ENCODE measurements at regions not wholly inside any gene's neighbourhood (a gene's known extent, or its start where the extent isn't known, plus 50 kb on each side); places are given as distances from the start of the nearest gene placed in this dataset.

DNA sequence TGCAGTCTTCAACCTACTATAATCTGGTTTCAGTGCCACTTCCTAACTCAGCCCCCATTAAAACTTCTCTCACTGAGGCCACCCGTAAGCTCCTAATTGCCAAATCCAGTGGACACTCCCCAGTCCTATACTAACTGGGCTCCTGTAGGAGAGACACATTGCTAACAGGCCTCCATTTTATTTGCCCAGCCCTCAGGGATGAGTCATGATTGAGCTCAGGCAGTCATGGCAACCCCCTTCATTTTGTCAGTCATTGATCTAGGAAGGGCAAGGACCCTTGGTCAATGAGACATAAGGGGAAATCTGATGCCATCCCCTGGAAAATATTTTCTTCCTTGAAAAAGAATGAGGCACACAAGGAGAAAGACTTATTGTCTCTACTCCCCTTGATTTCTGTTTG is 70.1 kb upstream of the HIF1A start:
- Histone ChIP-seq H3K36me3 (ENCODE audit: control insufficient read depth, insufficient read depth, low read length) (no peaks in the 10 kb centered on the region), H3K4me1 (ENCODE audit: control insufficient read depth, insufficient read depth, low read length) (peaks cover 3% of the 10 kb centered on the region), H3K27me3 (ENCODE audit: control insufficient read depth, insufficient read depth, low read length, poor library complexity, severe bottlenecking) (no peaks in the 10 kb centered on the region), H3K4me3 (ENCODE audit: insufficient read depth, low read depth, low read length) (no peak overlapping the region), H3K9me3 (ENCODE audit: control insufficient read depth, low read length) (no peaks in the 10 kb centered on the region), H3K27ac (ENCODE audit: insufficient read depth, low read depth, low read length, poor library complexity, severe bottlenecking) (no peak overlapping the region)
- WGBS, 2 experiments: 87 to 92% methylated on average over 1 of the region's 1 CpG

DNA sequence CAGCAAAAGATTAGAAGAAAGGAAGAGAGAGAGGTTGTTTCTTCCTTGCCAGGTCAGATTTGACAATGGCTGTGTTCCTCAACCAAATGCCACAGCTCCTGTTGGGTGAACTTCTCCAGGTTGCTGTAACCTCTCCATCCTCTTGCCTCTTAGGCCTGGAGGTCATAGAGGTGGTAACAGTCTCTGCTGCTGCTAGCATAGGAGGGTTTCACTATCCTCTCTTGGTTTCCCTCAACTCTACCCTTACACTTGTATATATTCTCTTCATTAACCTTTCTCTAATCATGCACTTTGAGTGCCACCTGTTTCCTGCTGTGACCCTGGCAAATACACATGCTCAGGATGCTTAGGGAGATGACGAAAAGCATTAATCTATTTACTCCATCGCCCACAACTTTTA is 67.7 kb upstream of the HIF1A start:
- H3K4me1 ChIP-seq (ENCODE audit: control insufficient read depth, insufficient read depth, low read length): peaks cover 3% of the 10 kb centered on the region
- H3K9me3 ChIP-seq (ENCODE audit: control insufficient read depth, low read length): no peaks in the 10 kb centered on the region
- H3K27ac ChIP-seq (ENCODE audit: insufficient read depth, low read depth, low read length, poor library complexity, severe bottlenecking): no peak overlapping the region
- H3K27me3 ChIP-seq (ENCODE audit: control insufficient read depth, insufficient read depth, low read length, poor library complexity, severe bottlenecking): no peaks in the 10 kb centered on the region
- no peaks in the 10 kb centered on the region for H3K36me3 ChIP-seq (ENCODE audit: control insufficient read depth, insufficient read depth, low read length)
- WGBS, 2 experiments: 91 to 98% methylated on average over 2 of the region's 2 CpGs
- H3K4me3 ChIP-seq (ENCODE audit: insufficient read depth, low read depth, low read length): no peak overlapping the region

DNA sequence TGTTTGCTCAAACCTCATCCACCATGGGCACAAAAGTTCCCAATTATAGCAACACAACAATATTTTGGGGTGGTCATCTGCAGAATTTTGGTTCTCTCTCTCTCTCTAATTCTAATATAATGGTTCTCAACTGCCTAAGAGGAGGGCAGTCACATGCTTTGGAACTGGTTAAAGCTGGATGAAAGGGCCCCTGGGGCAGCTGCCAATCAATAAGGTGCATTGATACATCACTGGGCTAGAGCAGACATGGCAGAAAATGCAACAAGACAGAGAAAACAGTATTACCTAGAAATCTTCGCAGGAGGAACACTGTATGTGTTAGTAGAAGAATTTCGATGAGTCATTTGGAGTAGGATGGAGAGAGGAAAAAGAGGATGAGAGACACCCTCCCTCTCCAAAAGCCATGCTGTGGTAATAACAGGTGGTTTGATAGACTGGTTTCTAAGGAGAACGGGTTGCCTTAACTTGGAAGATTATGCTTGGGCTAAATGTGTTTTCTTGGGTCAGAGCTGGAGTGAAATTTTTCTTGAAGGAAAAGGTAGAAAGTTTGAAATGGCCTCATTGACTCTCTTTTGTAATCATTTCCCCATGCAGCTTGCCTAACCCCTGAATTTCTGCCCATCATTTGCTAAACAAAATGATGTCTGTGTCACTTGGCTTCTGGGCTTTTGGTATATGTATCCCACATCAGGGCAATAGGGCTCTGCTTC is 67.1 kb upstream of the HIF1A start:
- Histone ChIP-seq H3K27ac (ENCODE audit: insufficient read depth, low read depth, low read length, poor library complexity, severe bottlenecking) (no peak overlapping the region), H3K4me1 (ENCODE audit: control insufficient read depth, insufficient read depth, low read length) (peaks cover 3% of the 10 kb centered on the region), H3K9me3 (ENCODE audit: control insufficient read depth, low read length) (no peaks in the 10 kb centered on the region), H3K36me3 (ENCODE audit: control insufficient read depth, insufficient read depth, low read length) (no peaks in the 10 kb centered on the region), H3K4me3 (ENCODE audit: insufficient read depth, low read depth, low read length) (no peak overlapping the region), H3K27me3 (ENCODE audit: control insufficient read depth, insufficient read depth, low read length, poor library complexity, severe bottlenecking) (no peaks in the 10 kb centered on the region)
- WGBS, 2 experiments: 87 to 93% methylated on average over 3 of the region's 3 CpGs

DNA sequence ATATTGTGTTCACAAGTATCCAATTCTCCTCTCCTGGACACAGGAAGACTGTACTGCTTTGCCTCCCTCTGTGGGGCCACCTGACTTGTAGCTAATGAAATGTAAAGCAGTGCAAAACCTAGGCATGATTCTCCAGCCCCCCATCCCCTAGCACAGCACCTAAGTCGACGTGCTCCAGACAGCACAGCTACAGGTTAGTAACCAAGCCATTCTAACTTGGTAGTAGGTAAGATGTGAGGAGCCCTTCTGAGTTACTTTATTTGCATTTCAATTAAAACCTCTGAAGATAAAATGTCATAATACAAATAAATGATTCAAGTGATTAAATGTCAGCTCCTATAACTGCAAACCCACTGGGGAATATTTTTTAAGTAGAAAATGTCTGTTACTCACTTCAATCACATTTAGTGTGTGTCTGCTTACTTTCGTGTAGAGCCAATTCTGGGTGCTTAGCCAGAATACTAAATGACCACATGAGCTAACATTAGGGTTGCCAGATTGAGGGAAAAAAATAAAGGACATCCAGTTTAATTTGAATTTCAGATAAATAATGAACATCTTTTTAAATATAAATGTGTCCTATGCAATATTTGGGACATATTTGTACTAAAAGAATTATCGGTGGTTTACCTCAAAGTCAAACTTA is 64.8 kb upstream of the HIF1A start:
- WGBS, 2 experiments: 88 to 100% methylated on average over 2 to 4 of the region's 4 CpGs
- no peaks in the 10 kb centered on the region for H3K27me3 ChIP-seq (ENCODE audit: control insufficient read depth, insufficient read depth, low read length, poor library complexity, severe bottlenecking)
- no peaks in the 10 kb centered on the region for H3K9me3 ChIP-seq (ENCODE audit: control insufficient read depth, low read length)

DNA sequence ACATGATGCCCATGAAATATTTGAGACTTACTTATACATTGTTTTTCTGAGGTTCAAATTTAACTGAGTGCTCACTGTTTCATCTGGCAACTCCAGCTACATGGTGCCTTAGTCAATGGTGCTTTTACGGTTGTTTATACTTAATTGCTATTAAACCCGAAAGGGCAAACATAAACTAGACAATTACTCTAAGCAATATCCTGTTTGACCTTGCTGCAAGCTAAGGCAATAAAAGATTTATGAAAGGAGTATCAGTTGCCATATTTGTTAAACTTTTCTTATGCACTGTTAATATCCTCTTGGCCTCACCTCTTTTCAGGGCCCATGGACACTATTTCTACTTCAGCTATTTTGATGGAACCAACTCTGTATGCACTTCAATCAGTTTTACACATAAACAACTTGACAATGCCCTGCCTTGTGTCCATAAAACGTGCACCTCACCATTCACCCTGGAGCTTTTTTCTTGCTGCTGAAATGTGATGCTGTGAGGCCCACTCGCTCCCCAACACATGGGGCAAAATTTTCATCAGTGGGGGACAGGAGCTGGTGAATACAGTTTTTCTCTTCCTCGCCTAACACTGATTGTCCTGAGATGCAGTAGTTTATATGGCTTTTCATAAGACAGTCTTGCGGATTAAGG is 64.1 kb upstream of the HIF1A start:
- Histone ChIP-seq H3K9me3 (ENCODE audit: control insufficient read depth, low read length) (no peaks in the 10 kb centered on the region), H3K27ac (ENCODE audit: insufficient read depth, low read depth, low read length, poor library complexity, severe bottlenecking) (no peak overlapping the region), H3K36me3 (ENCODE audit: control insufficient read depth, insufficient read depth, low read length) (no peaks in the 10 kb centered on the region), H3K4me1 (ENCODE audit: control insufficient read depth, insufficient read depth, low read length) (peaks cover 3% of the 10 kb centered on the region), H3K4me3 (ENCODE audit: insufficient read depth, low read depth, low read length) (no peak overlapping the region), H3K27me3 (ENCODE audit: control insufficient read depth, insufficient read depth, low read length, poor library complexity, severe bottlenecking) (no peaks in the 10 kb centered on the region)
- WGBS, 2 experiments: 92 to 94% methylated on average over 6 of the region's 6 CpGs

More for the DNA sequence above, 64.8 kb upstream of the HIF1A start:
- Histone ChIP-seq H3K36me3 (ENCODE audit: control insufficient read depth, insufficient read depth, low read length) (no peaks in the 10 kb centered on the region), H3K4me3 (ENCODE audit: insufficient read depth, low read depth, low read length) (no peak overlapping the region), H3K4me1 (ENCODE audit: control insufficient read depth, insufficient read depth, low read length) (peaks cover 3% of the 10 kb centered on the region), H3K27ac (ENCODE audit: insufficient read depth, low read depth, low read length, poor library complexity, severe bottlenecking) (no peak overlapping the region)

DNA sequence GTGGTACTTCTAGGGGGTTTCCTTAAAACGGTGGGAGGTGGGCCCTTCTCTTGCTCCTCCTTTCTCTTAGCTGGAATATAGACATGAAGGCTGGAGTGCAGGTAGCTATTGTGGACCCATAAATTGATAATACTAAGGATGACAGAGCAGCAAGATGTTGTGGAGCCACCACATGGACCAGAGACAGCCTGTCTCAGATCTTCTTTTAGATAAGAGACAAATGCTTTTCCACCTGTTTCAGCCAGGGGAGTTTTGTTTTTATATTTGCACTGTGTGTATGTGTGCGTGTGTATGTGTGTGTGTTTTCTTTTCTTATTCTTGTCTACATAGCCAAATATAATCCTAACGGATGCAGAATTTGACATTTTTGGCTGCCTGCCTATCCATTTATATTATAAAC is 62.9 kb upstream of the HIF1A start:
- no peak overlapping the region for H3K27ac ChIP-seq (ENCODE audit: insufficient read depth, low read depth, low read length, poor library complexity, severe bottlenecking)
- no peaks in the 10 kb centered on the region for H3K36me3 ChIP-seq (ENCODE audit: control insufficient read depth, insufficient read depth, low read length)
- no peaks in the 10 kb centered on the region for H3K9me3 ChIP-seq (ENCODE audit: control insufficient read depth, low read length)
- no peaks in the 10 kb centered on the region for H3K27me3 ChIP-seq (ENCODE audit: control insufficient read depth, insufficient read depth, low read length, poor library complexity, severe bottlenecking)
- H3K4me3 ChIP-seq (ENCODE audit: insufficient read depth, low read depth, low read length): no peak overlapping the region
- WGBS, 2 experiments: 84 to 93% methylated on average over 1 of the region's 3 CpGs
- peaks cover 3% of the 10 kb centered on the region for H3K4me1 ChIP-seq (ENCODE audit: control insufficient read depth, insufficient read depth, low read length)

DNA sequence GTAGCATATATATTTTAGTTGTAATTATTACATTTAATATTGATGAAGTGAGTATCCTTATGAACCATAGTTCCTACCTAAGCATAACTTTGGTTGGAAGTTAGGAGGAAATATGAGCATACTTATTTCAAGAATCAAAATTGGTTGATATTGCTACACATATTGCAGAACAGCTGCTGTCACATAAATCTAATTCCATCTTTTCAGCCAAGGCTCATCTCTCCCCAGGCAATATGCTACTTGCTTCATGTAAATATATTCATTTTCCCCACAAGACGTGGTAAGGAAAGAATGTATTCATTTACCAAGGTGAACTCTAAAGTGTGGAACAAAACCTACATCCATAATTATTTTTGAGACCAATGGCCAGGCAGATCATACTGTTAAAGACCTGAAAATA is 62.5 kb upstream of the HIF1A start:
- Histone ChIP-seq H3K36me3 (ENCODE audit: control insufficient read depth, insufficient read depth, low read length) (no peaks in the 10 kb centered on the region), H3K27me3 (ENCODE audit: control insufficient read depth, insufficient read depth, low read length, poor library complexity, severe bottlenecking) (no peaks in the 10 kb centered on the region), H3K4me1 (ENCODE audit: control insufficient read depth, insufficient read depth, low read length) (peaks cover 3% of the 10 kb centered on the region), H3K4me3 (ENCODE audit: insufficient read depth, low read depth, low read length) (no peak overlapping the region), H3K9me3 (ENCODE audit: control insufficient read depth, low read length) (no peaks in the 10 kb centered on the region), H3K27ac (ENCODE audit: insufficient read depth, low read depth, low read length, poor library complexity, severe bottlenecking) (no peak overlapping the region)
- WGBS, 2 experiments: 88 to 100% methylated on average over 1 of the region's 1 CpG

DNA sequence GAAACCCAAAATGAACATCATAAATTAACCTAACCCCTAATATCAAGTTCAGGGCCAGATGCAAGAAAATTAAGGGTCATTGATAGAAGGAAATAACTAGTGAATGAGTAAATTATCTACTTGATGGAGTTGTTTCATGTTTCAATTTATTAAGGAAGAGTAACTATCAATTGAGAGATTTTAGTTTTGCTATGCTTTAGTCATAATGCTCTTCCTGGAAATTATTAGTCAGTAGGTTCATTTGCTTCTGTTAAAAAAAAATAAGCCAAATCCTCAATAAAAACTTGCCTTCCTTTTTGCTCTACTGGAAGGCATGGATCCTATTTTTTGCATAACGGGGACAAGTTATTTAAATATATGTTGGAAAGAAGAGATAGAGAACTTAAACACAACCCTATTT is 59.0 kb upstream of the HIF1A start:
- Histone ChIP-seq H3K27me3 (ENCODE audit: control insufficient read depth, insufficient read depth, low read length, poor library complexity, severe bottlenecking) (no peaks in the 10 kb centered on the region), H3K36me3 (ENCODE audit: control insufficient read depth, insufficient read depth, low read length) (no peaks in the 10 kb centered on the region), H3K4me3 (ENCODE audit: insufficient read depth, low read depth, low read length) (no peak overlapping the region), H3K4me1 (ENCODE audit: control insufficient read depth, insufficient read depth, low read length) (no peaks in the 10 kb centered on the region), H3K27ac (ENCODE audit: insufficient read depth, low read depth, low read length, poor library complexity, severe bottlenecking) (no peak overlapping the region), H3K9me3 (ENCODE audit: control insufficient read depth, low read length) (no peaks in the 10 kb centered on the region)
- no CpG with 5 or more reads among the region's 1 CpG for WGBS, 2 experiments

DNA sequence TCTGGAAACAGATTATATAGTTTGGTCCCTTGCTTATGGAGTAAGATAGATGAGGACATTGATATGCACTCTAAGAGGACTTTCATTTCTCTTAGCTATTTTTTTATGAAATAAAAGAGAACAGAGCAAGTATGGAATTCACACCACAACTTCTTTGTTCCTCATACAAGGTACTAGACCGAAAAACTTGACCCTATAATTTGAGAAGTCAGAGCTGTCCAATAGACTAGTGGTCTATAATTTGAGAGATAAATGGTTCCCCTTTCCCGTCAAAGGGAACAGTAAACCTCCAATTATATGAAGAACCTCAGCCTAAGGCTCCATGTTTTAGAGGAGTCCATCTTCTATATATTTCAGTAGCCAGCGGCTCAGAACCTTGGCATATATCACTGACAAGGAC is 58.5 kb upstream of the HIF1A start:
- Histone ChIP-seq H3K27me3 (ENCODE audit: control insufficient read depth, insufficient read depth, low read length, poor library complexity, severe bottlenecking) (no peaks in the 10 kb centered on the region), H3K9me3 (ENCODE audit: control insufficient read depth, low read length) (no peaks in the 10 kb centered on the region), H3K27ac (ENCODE audit: insufficient read depth, low read depth, low read length, poor library complexity, severe bottlenecking) (no peak overlapping the region), H3K36me3 (ENCODE audit: control insufficient read depth, insufficient read depth, low read length) (no peaks in the 10 kb centered on the region), H3K4me1 (ENCODE audit: control insufficient read depth, insufficient read depth, low read length) (no peaks in the 10 kb centered on the region), H3K4me3 (ENCODE audit: insufficient read depth, low read depth, low read length) (no peak overlapping the region)
- 90 to 92% methylated on average over 3 of the region's 3 CpGs for WGBS, 2 experiments

DNA sequence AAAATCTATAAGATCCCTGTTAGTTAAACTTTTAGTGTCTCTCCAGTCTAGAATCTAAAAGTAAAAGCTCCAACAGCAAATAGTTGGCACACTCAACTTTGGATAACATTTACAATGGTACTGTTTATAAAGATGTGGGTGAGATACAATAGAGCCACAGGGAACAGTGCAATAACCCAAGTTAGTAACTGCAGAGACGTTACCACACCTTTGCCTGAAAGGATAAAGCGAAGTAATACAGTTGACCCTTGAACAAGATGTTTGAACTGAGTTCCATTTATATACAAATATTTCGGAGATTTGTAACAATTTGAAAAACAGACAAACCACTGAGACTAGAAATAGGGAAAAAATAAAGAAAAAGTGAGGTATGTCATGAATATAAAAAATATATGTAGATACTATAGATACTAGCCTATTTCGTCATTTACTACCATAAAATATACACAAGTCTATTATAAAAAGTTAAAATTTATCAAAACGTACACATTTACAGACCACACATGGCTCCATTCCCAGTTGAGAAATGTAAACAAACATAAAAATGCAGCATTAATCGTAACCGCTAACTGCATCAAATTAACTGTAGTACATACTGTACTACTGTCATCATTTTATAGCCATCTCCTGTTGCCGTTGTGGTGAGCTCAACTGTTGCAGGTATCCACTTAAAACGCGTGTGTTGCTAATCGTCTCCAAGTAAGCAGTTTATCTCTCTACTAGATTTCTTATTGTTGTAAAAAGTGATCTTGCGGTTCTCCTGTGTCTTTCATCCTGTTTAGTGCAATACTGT is 56.5 kb upstream of the HIF1A start:
- H3K4me1 ChIP-seq (ENCODE audit: control insufficient read depth, insufficient read depth, low read length): no peaks in the 10 kb centered on the region
- no peaks in the 10 kb centered on the region for H3K9me3 ChIP-seq (ENCODE audit: control insufficient read depth, low read length)
- no peak overlapping the region for H3K4me3 ChIP-seq (ENCODE audit: insufficient read depth, low read depth, low read length)
- no peaks in the 10 kb centered on the region for H3K36me3 ChIP-seq (ENCODE audit: control insufficient read depth, insufficient read depth, low read length)
- H3K27ac ChIP-seq (ENCODE audit: insufficient read depth, low read depth, low read length, poor library complexity, severe bottlenecking): no peak overlapping the region
- WGBS, 2 experiments: 95 to 96% methylated on average over 10 to 12 of the region's 12 CpGs
- H3K27me3 ChIP-seq (ENCODE audit: control insufficient read depth, insufficient read depth, low read length, poor library complexity, severe bottlenecking): no peaks in the 10 kb centered on the region
